ENCODE measurements at regions not wholly inside any gene's neighbourhood (a gene's known extent, or its start where the extent isn't known, plus 50 kb on each side); places are given as distances from the start of the nearest gene placed in this dataset.
A peak's percentile ranks its signal among the peaks of the same experiment; 100 is the strongest.

GRCh38 chr17:33469421-33469820, 176.3 kb upstream of the ASIC2 start:
- intact Hi-C loops (cut with DNase I): no loop called here

GRCh38 chr17:33469911-33470310, 176.8 kb upstream of the ASIC2 start:
- no peak overlapping the region for H3K4me3 ChIP-seq
- intact Hi-C loops (cut with DNase I): no loop called here
- peaks cover 2% of the 10 kb centered on the region for H3K4me1 ChIP-seq (ENCODE audit: insufficient read depth)
- H3K27me3 ChIP-seq: no peaks in the 10 kb centered on the region
- no peaks in the 10 kb centered on the region for H3K9me3 ChIP-seq
- no peak overlapping the region for H3K27ac ChIP-seq
- peak in 1 of 5 donors; percentile 18 for DNase-seq
- WGBS, 3 donors: 28 to 40% (median 33%) methylated on average over 2 of the region's 2 CpGs
- H3K36me3 ChIP-seq: no peaks in the 10 kb centered on the region
- TF ChIP-seq POLR2A (IDR thresholded peaks at IDR 0.05) (no peak), CTCF (IDR thresholded peaks at IDR 0.05) (no peak), EP300 (IDR thresholded peaks at IDR 0.05) (no peak)

More at GRCh38 chr17:33469421-33469820, 176.3 kb upstream of the ASIC2 start:
- no peak for DNase-seq
- H3K27ac ChIP-seq: no peak overlapping the region
- H3K36me3 ChIP-seq: no peaks in the 10 kb centered on the region
- no peak overlapping the region for H3K4me3 ChIP-seq
- H3K9me3 ChIP-seq: no peaks in the 10 kb centered on the region
- TF ChIP-seq CTCF (IDR thresholded peaks at IDR 0.05) (no peak), POLR2A (IDR thresholded peaks at IDR 0.05) (no peak), EP300 (IDR thresholded peaks at IDR 0.05) (no peak)
- H3K27me3 ChIP-seq: no peaks in the 10 kb centered on the region
- 71 to 86% (median 76%) methylated on average over 3 of the region's 3 CpGs for WGBS, 3 donors
- peaks cover 2% of the 10 kb centered on the region for H3K4me1 ChIP-seq (ENCODE audit: insufficient read depth)

- no peaks in the 10 kb centered on the region for H3K36me3 ChIP-seq
- intact Hi-C loops (cut with DNase I): no loop called here
Measured at GRCh38 chr17:33473061-33473460, 180.0 kb upstream of the ASIC2 start.

GRCh38 chr17:33474789-33475188, 181.7 kb upstream of the ASIC2 start:
- WGBS, 3 donors: 86 to 89% (median 87%) methylated on average over 5 of the region's 5 CpGs
- TF ChIP-seq CTCF (IDR thresholded peaks at IDR 0.05) (no peak), EP300 (IDR thresholded peaks at IDR 0.05) (no peak), POLR2A (IDR thresholded peaks at IDR 0.05) (no peak)
- DNase-seq: no peak
- no peaks in the 10 kb centered on the region for H3K9me3 ChIP-seq
- H3K27ac ChIP-seq: no peak overlapping the region
- H3K27me3 ChIP-seq: no peaks in the 10 kb centered on the region
- H3K4me3 ChIP-seq: no peak overlapping the region
- intact Hi-C loops (cut with DNase I): no loop called here
- no peaks in the 10 kb centered on the region for H3K36me3 ChIP-seq
- peaks cover 2% of the 10 kb centered on the region for H3K4me1 ChIP-seq (ENCODE audit: insufficient read depth)

More at GRCh38 chr17:33473061-33473460, 180.0 kb upstream of the ASIC2 start:
- Histone ChIP-seq H3K4me1 (ENCODE audit: insufficient read depth) (peaks cover 2% of the 10 kb centered on the region), H3K27ac (no peak overlapping the region), H3K27me3 (no peaks in the 10 kb centered on the region), H3K9me3 (no peaks in the 10 kb centered on the region), H3K4me3 (no peak overlapping the region)
- TF ChIP-seq CTCF (IDR thresholded peaks at IDR 0.05) (no peak), EP300 (IDR thresholded peaks at IDR 0.05) (no peak), POLR2A (IDR thresholded peaks at IDR 0.05) (no peak)
- 86 to 94% (median 91%) methylated on average over 3 of the region's 3 CpGs for WGBS, 3 donors
- DNase-seq: no peak
